ENCODE measurements at regions not wholly inside any gene's neighbourhood (a gene's known extent, or its start where the extent isn't known, plus 50 kb on each side); places are given as distances from the start of the nearest gene placed in this dataset.

DNA sequence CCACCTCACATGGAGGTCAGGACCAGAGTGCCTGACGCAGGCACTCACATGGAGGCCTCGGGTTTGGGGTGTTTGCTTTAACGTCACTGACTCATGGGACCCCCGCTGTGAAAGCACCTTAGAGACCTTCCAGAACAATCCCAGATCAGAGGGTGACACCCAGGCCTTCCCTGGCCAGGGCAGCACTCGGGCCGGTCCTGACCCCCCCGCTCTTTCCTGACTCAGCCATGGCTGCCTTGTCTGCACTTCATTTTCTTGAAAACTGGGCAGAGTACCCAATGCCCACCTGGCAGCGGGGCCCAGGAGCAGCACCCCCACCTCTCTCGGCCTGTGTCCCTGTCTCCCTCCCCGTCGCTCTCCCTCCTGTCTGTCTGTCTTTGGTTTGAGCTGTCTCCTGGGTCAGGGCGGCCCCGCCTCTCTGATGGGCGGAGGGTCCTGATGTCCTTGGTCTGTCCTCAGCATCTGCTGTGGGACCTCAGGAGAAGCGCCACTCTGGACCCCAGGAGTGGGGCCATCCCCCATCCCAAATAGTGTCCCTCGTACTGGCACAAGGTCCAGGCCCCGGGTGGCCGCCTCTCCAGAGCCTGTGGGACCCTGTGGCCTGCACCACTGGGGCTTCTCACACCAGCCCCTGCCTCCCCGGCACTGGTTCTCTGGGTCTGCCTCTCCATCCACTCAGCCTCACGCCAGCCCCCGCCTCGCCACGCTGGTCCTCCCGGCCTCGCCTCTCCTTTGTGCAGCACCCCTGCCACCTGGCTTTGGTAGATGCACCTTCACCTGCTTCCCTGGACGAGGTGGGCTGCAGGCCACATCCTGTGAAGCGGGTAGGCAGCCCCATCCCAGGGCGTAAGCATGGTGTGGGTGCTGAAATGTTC is 55.9 kb upstream of the ZNF469 start:
- H3K4me1 ChIP-seq (replicated peaks): no peaks in the 10 kb centered on the region
- no peak overlapping the region for H3K4me3 ChIP-seq
- no peaks in the 10 kb centered on the region for H3K27me3 ChIP-seq (replicated peaks; ENCODE audit: insufficient read depth)
- intact Hi-C loops (cut with DNase I): no loop called here
- no peaks in the 10 kb centered on the region for H3K9me3 ChIP-seq
- 96% methylated on average over 27 of the region's 28 CpGs for WGBS
- TF ChIP-seq POLR2AphosphoS5 (IDR thresholded peaks at IDR 0.05) (no peak), POLR2A (IDR thresholded peaks at IDR 0.05) (no peak)
- TF ChIP-seq, protein P1, sequence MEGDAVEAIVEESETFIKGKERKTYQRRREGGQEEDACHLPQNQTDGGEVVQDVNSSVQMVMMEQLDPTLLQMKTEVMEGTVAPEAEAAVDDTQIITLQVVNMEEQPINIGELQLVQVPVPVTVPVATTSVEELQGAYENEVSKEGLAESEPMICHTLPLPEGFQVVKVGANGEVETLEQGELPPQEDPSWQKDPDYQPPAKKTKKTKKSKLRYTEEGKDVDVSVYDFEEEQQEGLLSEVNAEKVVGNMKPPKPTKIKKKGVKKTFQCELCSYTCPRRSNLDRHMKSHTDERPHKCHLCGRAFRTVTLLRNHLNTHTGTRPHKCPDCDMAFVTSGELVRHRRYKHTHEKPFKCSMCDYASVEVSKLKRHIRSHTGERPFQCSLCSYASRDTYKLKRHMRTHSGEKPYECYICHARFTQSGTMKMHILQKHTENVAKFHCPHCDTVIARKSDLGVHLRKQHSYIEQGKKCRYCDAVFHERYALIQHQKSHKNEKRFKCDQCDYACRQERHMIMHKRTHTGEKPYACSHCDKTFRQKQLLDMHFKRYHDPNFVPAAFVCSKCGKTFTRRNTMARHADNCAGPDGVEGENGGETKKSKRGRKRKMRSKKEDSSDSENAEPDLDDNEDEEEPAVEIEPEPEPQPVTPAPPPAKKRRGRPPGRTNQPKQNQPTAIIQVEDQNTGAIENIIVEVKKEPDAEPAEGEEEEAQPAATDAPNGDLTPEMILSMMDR (IDR thresholded peaks at IDR 0.05): no peak
- no peaks in the 10 kb centered on the region for H3K36me3 ChIP-seq
- no peak for DNase-seq (ENCODE audit: low spot score)
- no peak overlapping the region for H3K27ac ChIP-seq

DNA sequence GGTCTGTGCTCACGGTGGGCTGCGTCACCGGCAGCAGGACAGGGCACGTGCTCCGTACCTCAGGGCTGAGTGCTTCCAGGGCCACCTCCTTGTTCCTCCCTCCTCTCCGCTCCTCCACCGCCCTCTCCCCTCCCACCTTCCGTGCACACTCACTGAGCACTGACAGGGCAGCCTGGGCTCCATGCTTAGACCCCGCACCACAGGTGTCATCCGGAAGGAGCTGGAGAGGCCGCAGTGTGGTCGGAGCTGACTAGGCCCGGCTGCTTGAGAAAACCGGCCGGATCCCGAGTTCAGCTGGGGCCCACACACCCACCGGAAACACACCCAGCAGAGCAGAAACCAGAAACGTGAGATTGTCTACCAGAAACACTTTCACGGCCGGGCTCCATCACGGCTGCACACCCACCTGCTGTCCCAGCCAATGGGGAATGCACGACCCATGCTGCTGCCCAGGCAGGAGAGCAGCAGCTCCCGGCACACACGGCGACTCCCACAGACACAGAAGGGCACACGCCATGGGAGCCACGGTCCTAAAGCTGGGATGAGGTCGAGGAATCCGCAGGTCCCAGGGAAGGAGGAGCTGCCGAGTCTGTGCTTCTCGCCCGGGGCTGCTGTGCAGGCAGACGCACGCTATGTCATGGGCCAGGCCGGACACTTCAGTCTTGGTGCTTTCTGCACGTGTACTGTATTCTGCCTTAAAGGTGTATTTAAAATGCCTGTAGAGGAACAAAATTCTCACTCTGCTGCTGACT is 55.0 kb upstream of the ZNF469 start:
- 81% methylated on average over 36 of the region's 36 CpGs for whole genome bisulfite sequencing
- H3K4me1 ChIP-seq (replicated peaks): no peaks in the 10 kb centered on the region
- H3K27me3 ChIP-seq (replicated peaks; ENCODE audit: insufficient read depth): no peaks in the 10 kb centered on the region
- H3K27ac ChIP-seq: no peak overlapping the region
- no peaks in the 10 kb centered on the region for H3K36me3 ChIP-seq
- no peak for DNase-seq (ENCODE audit: low spot score)
- no peaks in the 10 kb centered on the region for H3K9me3 ChIP-seq
- H3K4me3 ChIP-seq: no peak overlapping the region
- TF ChIP-seq, protein P1 (IDR thresholded peaks at IDR 0.05): no peak
- intact Hi-C loops (cut with DNase I): no loop called here

DNA sequence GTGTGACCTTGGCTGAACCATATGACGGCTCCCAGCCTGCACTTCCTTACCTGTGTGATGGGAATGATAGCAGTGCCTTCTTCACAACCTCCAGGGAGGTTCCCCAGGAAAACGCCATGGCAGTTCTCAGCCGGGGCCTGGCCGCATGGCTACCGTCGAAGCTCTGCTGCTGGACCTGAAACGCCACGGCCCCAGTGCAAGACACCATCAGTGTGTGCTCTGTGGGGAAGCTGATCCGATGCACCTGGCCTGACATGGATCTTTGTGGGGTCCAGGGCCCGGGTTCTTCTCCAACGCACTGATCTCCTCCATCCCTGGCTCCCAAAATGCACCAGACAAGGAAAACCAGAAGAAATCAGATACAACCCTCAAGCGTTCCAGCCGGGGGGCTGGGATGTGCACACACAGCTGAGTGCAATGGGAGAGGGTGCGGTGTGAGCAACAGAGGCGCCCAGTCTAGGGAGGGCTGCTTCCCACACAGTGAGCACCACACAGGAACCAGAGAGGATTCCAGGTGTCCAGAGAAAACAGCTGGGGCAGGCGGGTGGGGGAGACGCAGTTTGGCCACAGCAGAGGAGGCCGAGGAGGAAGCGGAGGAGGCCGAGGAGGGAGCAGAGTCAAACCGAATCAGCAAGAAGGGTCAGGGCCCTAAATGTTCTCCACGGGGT is 54.3 kb upstream of the ZNF469 start:
- H3K27ac ChIP-seq: no peak overlapping the region
- H3K36me3 ChIP-seq: no peaks in the 10 kb centered on the region
- WGBS: 86% methylated on average over 21 of the region's 22 CpGs
- H3K4me3 ChIP-seq: no peak overlapping the region
- H3K4me1 ChIP-seq (replicated peaks): no peaks in the 10 kb centered on the region
- H3K9me3 ChIP-seq: no peaks in the 10 kb centered on the region
- H3K27me3 ChIP-seq (replicated peaks; ENCODE audit: insufficient read depth): no peaks in the 10 kb centered on the region
- TF ChIP-seq, protein P1 (IDR thresholded peaks at IDR 0.05): no peak
- TF ChIP-seq POLR2A (IDR thresholded peaks at IDR 0.05): no peak
- no peak for TF ChIP-seq POLR2AphosphoS5 (IDR thresholded peaks at IDR 0.05)
- intact Hi-C loops (cut with DNase I): no loop called here
- no peak for DNase-seq (ENCODE audit: low spot score)

DNA sequence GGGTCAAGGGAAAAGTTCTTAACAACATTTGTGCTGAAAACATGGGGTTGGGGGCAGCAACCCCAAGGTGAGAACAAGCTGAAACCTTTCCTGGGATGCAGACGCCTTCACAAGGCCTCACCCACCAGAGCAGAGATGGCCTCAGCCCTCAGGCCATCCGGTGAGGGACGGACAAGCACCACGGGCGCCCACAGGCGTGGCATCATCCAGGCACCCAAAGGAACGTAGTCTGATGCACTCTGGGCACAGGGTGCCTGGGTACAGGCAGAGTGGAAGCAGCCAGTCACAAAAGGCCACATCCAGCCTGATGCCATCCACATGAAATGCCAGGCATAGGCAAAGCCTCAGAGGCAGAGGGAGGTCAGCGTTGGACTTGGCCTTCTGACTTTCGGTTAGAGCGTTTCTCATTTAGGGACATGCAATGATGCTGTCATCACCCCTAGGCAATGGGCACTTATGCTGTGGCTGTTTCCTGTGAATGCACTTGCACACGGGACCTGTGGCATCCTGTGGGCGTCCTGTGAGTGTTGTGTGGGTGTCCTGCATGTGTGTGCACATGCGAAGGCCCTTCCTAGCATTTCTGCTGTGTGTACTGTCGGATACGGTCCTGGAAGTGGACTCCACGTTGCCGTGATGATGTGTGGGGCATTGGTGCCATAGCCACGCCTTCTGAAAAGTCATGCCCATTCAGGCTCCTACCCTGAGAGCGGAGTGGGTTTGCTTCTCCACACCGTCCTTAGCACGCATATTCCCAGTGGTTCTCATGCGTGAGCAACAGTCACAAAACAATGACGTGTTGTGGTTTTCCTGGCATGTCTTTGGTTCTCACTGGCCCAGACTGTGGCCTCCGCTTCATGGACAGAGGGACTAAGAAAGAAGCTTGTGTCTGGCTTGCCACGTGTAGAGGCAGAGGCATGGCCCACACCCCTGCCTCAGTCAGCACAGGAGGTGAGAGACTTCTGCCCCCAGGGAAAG is 52.7 kb upstream of the ZNF469 start:
- TF ChIP-seq POLR2AphosphoS5 (IDR thresholded peaks at IDR 0.05): no peak
- TF ChIP-seq POLR2A (IDR thresholded peaks at IDR 0.05): no peak
- TF ChIP-seq, protein P1 (IDR thresholded peaks at IDR 0.05): no peak
- intact Hi-C loops (cut with DNase I): no loop called here
- H3K9me3 ChIP-seq: no peaks in the 10 kb centered on the region
- H3K36me3 ChIP-seq: no peaks in the 10 kb centered on the region
- no peak overlapping the region for H3K4me3 ChIP-seq
- H3K27me3 ChIP-seq (replicated peaks; ENCODE audit: insufficient read depth): no peaks in the 10 kb centered on the region
- H3K4me1 ChIP-seq (replicated peaks): no peaks in the 10 kb centered on the region
- no peak overlapping the region for H3K27ac ChIP-seq
- DNase-seq (ENCODE audit: low spot score): no peak
- 91% methylated on average over 25 of the region's 25 CpGs for WGBS

Measured in prostate gland (tissue), 2 donors.